Natural killer cell treated with Interleukin-12 subunit alpha and Interleukin-12 subunit beta and Interleukin-15 and Interleukin-18, amount 100 ng/mL, for 72 hours (primary cell): ENCODE measurements at regions not wholly inside any gene's neighbourhood (a gene's known extent, or its start where the extent isn't known, plus 50 kb on each side); places are given as distances from the start of the nearest gene placed in this dataset.

Experiments
- ATAC-seq, 2 donors: fragments of 150-1000 bp; cut with Tn5 transposase in 1 of 2; sonication (Bioruptor Pico), chemical (Tn5 transposase) in 1 of 2; 2 replicates each; pipeline ENCODE4 v1.10.0; 2021
- DNase-seq: peaks from one replicate; pipeline ENCODE4 v3.0.0; 2022; ENCODE audit warnings: low spot score
- H3K27ac Mint-ChIP-seq, 2 donors: 1 replicate in 1 of 2; 2 replicates in 1 of 2; pipeline ENCODE4 v1.8.0; 2022; ENCODE audit warnings: mixed read lengths in 2 of 2, mild to moderate bottlenecking in 1 of 2, moderate library complexity in 1 of 2
- H3K27me3 Mint-ChIP-seq, 2 donors: 1 replicate in 1 of 2; 2 replicates in 1 of 2; pipeline ENCODE4 v1.8.0; 2022; ENCODE audit warnings: mixed read lengths in 2 of 2
- H3K36me3 Mint-ChIP-seq: one replicate; pipeline ENCODE4 v1.8.0; 2022; ENCODE audit warnings: mixed read lengths
- H3K4me1 Mint-ChIP-seq, 2 donors: 1 replicate in 1 of 2; 2 replicates in 1 of 2; pipeline ENCODE4 v1.8.0; 2022; ENCODE audit warnings: low read depth in 2 of 2, mixed read lengths in 2 of 2, mild to moderate bottlenecking in 1 of 2
- H3K4me3 Mint-ChIP-seq: one replicate; pipeline ENCODE4 v1.8.0; 2022; ENCODE audit warnings: mixed read lengths
- H3K9me3 Mint-ChIP-seq: 2 replicates; pipeline ENCODE4 v1.8.0; 2022; ENCODE audit warnings: mixed read lengths

DNA sequence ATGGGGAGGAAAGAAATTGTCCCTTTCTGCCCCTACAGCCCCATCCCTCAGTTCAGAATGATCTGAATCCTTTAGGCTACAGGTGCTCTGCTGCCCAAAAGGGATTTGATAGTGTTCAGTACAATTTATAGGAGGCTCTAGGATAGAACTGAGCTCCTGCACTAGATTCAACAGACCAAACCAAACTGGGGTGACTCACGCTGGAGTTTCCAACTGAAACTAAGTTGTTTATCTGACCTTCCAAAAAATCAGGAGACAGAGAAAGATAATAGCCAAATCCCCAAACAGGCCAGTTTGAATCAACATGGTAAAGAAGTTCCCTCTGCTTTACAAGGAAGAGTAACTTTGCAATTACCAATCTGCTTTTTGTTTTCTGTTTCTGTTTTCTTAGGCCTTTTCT, 72.7 kb upstream of the MBOAT2 start:
- Mint-ChIP-seq H3K27ac (no peak overlapping the region), H3K27me3 (peaks cover 4 to 9% of the 10 kb centered on the region in 2 donors)

DNA sequence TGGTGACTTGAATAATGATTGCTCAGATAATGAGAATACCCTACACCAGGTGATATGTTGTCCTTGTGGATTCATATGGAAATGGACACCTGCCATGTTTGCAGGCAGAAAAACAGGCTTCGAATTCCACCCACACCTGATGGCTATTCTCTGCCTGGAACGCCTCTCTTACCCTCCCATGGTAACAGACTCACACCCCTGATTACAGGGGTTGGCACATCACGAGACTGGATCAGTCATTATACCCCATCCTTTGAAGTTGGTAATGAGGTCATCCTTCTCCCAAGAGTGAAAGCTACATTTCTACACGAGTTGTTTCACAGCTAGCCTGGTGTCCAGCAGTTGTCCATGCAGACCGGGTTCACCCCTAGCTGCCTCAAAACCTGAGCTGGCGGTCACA, 71.4 kb upstream of the MBOAT2 start:
- H3K36me3 Mint-ChIP-seq, result no peaks in the 10 kb centered on the region
- H3K27ac Mint-ChIP-seq, result no peak overlapping the region
- no peak for DNase-seq
- no peak overlapping the region for H3K4me3 Mint-ChIP-seq
- no peaks in the 10 kb centered on the region for H3K9me3 Mint-ChIP-seq
- ATAC-seq, result no peak
- peaks cover 8 to 14% of the 10 kb centered on the region in 2 donors for H3K27me3 Mint-ChIP-seq
- no peaks in the 10 kb centered on the region for H3K4me1 Mint-ChIP-seq

More for the DNA sequence above, 72.7 kb upstream of the MBOAT2 start:
- Mint-ChIP-seq H3K4me3 (no peak overlapping the region), H3K36me3 (no peaks in the 10 kb centered on the region), H3K9me3 (no peaks in the 10 kb centered on the region), H3K4me1 (no peaks in the 10 kb centered on the region)
- DNase-seq (no peak), ATAC-seq (no peak)

DNA sequence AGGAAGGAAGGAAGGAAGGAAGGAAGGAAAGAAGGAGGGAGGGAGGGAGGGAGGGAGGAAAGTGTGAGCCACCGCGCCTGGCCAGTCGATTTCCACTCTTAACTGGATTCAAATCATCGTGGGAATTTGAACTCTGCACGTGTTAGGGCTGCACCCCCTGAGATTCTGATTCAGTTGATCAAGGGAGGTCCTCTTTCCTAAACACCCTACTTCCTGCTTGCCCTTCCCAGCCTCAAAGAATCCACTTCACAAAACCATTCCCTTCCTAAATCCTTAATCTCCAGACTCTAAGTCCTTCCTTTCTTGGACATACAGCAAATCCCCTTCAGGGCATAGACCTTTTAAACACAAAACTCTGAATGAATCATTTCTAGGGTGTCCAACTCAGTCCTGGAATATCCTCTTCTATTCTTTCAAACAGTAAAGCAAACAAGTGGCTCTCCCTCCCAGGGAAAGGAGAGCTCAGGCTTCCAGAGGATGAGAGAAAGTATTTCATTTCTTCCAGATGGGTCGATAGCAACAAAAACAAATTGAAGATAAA, 68.2 kb upstream of the MBOAT2 start:
- no peak overlapping the region for H3K27ac Mint-ChIP-seq
- H3K36me3 Mint-ChIP-seq, result no peaks in the 10 kb centered on the region
- H3K27me3 Mint-ChIP-seq, result peaks cover 19 to 33% of the 10 kb centered on the region in 2 donors
- no peak overlapping the region for H3K4me3 Mint-ChIP-seq
- ATAC-seq (no peak), DNase-seq (no peak)
- no peaks in the 10 kb centered on the region for H3K4me1 Mint-ChIP-seq
- peaks cover 7% of the 10 kb centered on the region for H3K9me3 Mint-ChIP-seq

DNA sequence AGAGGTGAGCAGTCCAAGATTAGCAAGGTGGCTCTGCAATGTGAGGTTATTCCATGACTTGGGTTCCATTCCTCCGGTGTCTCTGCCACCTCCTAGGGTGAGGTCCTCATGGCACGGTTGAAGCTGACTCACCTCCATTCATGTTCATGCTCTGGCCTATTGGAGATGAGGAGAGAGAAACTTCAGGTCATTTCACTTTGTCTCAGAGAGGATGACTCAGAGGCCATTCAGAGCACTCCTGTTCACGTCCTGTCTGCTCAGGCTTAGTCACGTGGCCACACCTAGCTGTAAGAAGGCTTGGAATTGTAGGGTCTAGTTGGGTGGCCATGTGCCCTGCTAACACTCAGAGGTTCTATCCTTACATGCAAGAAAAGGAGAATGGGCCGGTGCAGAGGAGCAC, 67.5 kb upstream of the MBOAT2 start:
- DNase-seq (no peak), ATAC-seq (peak in 1 of 2 donors; percentile 60)
- Mint-ChIP-seq H3K36me3 (peaks cover 5% of the 10 kb centered on the region), H3K27ac (no peak overlapping the region), H3K4me1 (no peaks in the 10 kb centered on the region), H3K4me3 (no peak overlapping the region), H3K27me3 (peaks cover 25 to 39% of the 10 kb centered on the region in 2 donors), H3K9me3 (peaks cover 12% of the 10 kb centered on the region)

DNA sequence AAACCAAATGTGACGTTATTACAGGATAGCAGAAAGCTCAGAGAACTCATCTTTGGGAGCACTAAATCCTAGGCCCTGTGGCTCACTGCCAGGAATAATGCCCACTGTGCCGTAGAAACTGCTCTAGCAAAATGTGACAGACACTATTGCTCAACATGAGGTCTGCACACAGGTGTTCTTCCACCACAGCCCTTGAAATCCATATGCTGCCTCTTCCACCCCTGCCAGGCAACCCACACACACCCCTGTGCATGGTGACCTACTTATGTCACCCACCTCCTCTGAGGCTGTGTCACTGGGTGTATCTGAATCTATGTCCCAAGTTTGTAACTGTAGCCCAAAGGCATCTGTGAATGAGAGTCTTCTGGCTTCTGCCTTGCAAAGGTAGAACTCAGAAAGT, 66.1 kb upstream of the MBOAT2 start:
- no peak overlapping the region for H3K27ac Mint-ChIP-seq

DNA sequence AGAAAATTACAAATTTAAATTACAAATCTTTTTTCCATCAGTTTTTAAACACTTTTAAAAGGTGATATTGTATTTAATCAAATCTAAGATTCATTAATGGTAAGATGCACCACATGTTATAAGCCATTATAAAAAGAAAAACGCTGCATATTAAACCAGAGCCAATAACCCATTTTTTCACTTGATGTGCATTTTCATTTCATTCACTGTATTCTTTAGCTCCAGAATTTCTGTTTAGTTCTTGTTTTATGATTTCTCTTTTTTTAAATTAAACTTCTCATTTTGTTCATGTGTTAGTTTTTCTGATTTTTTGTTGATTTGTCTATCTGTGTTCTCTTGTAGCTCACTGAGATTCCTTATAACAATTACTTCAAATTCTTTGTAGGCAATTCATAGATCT, 62.4 kb upstream of the MBOAT2 start:
- Mint-ChIP-seq H3K36me3 (peaks cover 5% of the 10 kb centered on the region), H3K9me3 (peaks cover 16% of the 10 kb centered on the region), H3K27me3 (peaks cover 26 to 27% of the 10 kb centered on the region in 2 donors), H3K27ac (no peak overlapping the region), H3K4me3 (no peak overlapping the region), H3K4me1 (no peaks in the 10 kb centered on the region)
- DNase-seq, result no peak
- ATAC-seq, result no peak

More for the DNA sequence above, 66.1 kb upstream of the MBOAT2 start:
- DNase-seq (no peak), ATAC-seq (peak in 1 of 2 donors; percentile 24)
- H3K4me1 Mint-ChIP-seq, result no peaks in the 10 kb centered on the region
- peaks cover 5% of the 10 kb centered on the region for H3K36me3 Mint-ChIP-seq
- peaks cover 13% of the 10 kb centered on the region for H3K9me3 Mint-ChIP-seq
- H3K27me3 Mint-ChIP-seq, result peaks cover 27 to 40% of the 10 kb centered on the region in 2 donors
- H3K4me3 Mint-ChIP-seq, result no peak overlapping the region

DNA sequence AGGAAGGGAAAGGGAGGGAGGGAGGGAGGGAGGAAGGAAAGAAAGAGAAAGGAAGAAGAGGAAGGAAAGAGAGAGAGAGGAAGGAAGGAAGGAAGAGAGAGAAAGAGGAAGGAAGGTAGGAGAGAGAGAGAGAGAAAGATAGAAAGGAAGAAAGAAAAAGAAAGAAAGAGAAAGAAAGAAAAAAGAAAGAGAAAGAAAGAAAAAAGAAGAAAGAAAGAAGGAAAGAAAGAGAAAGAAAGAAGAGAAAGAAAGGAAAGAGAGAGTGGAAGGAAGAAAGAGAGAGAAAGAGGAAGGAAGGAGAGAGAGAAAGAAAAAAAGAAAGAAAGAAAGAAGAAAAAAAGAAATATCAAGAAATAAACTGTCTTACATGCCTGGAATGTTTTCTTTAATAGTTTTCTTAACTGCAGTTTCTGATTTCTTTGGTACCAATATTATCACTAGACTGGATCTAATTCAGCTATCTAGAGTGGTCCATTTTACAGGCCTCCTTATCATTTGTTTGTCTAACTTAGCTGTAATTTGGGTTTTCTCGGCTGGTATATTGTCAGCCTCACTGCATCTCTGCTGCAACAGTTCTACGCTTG, 59.6 kb upstream of the MBOAT2 start:
- Mint-ChIP-seq H3K36me3 (peaks cover 5% of the 10 kb centered on the region), H3K9me3 (peaks cover 9% of the 10 kb centered on the region), H3K27ac (no peak overlapping the region), H3K4me1 (no peaks in the 10 kb centered on the region), H3K4me3 (no peak overlapping the region), H3K27me3 (peaks cover 13 to 18% of the 10 kb centered on the region in 2 donors)
- no peak for DNase-seq
- ATAC-seq, result no peak

DNA sequence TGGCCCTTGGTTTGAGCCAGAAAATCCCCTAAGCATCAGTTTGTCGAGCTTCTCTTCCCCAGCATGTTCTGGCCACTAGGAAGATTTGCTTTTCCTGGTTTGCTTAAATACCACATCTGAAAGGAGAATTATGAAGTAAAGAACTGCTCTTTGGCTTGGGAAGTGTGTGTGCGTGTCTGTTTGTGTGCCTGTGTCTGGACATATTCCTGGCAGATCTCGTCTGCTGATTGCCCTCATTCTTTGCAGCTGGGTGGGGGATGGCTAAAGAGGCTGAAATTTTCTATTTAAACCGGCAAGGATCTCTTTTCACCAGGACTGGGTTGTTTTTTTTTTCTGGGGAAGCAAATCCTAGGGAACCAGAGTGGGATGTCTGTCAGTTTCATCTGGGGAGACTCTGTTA, 57.3 kb upstream of the MBOAT2 start:
- Mint-ChIP-seq H3K27me3 (peaks cover 8 to 9% of the 10 kb centered on the region in 2 donors), H3K9me3 (peaks cover 4% of the 10 kb centered on the region), H3K4me3 (no peak overlapping the region), H3K36me3 (no peaks in the 10 kb centered on the region), H3K4me1 (peaks cover 0 to under 1% of the 10 kb centered on the region in 2 donors), H3K27ac (no peak overlapping the region)
- no peak for ATAC-seq
- DNase-seq, result no peak

DNA sequence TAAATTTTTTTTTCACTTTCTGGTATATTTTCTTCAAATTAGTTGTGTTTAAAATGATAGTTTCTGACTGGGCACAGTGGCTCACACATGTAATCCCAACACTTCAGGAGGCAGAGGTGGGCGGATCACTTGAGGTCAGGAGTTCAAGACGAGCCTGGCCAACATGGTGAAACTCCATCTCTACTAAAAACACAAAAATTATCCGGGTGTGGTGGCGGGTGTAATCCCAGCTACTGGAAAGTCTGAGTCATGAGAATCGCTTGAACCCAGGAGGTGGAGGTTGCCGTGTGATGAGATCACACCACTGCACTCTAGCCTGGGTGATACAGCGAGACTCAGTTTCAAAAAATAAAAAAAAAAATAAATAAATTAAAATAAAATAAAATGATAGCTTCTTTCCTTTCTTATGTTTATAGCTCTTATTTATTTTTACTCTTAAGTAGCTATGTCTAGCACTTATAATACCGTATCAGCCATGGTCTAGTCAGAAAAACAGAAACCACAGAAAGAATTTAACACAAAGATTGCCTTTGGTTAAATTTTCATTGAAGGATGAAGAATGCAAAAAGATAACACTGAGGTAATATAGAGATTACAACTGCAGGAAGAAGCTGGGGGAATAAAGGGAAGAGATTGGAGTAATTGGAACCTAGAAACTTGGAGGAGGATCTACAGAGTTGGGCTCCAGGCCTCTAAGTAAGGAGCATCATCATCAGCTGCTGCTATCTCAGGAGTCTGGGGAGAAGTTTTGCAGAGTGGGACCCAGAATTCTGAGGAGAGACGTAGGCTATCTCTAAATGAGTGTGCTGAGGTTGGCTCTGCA, 54.7 kb upstream of the MBOAT2 start:
- DNase-seq (no peak), ATAC-seq (no peak)

DNA sequence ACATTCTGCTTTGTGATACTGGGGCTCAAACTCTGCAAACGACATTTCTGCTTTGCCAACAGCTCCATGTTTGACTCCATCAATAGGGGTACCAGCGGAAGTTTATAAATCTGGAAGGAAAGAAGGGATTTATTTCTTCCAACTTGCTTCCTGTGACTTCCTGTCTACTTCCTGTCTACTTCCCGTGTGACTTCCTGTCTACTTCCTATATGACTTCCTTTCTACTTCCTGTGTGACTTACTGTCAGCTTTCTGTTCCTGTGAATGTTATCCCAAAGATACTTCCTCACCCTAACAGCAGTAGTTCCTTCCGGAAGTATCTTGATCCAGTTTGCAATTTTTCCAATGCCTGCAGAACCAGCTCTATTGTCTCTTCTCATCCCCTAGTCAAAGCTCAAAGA, 52.0 kb upstream of the MBOAT2 start:
- peak overlapping the region in 1 of 2 donors; percentile 1 for H3K27ac Mint-ChIP-seq
- no peaks in the 10 kb centered on the region for H3K36me3 Mint-ChIP-seq
- peaks cover 4 to 8% of the 10 kb centered on the region in 2 donors for H3K27me3 Mint-ChIP-seq
- H3K4me3 Mint-ChIP-seq, result no peak overlapping the region
- H3K4me1 Mint-ChIP-seq, result peaks cover 7 to 9% of the 10 kb centered on the region in 2 donors
- H3K9me3 Mint-ChIP-seq, result peaks cover 3% of the 10 kb centered on the region
- no peak for ATAC-seq
- no peak for DNase-seq

More for the DNA sequence above, 54.7 kb upstream of the MBOAT2 start:
- Mint-ChIP-seq H3K9me3 (peaks cover 3% of the 10 kb centered on the region), H3K27ac (no peak overlapping the region), H3K4me3 (no peak overlapping the region), H3K36me3 (no peaks in the 10 kb centered on the region), H3K27me3 (peaks cover 4 to 8% of the 10 kb centered on the region in 2 donors), H3K4me1 (peaks cover 7 to 9% of the 10 kb centered on the region in 2 donors)

DNA sequence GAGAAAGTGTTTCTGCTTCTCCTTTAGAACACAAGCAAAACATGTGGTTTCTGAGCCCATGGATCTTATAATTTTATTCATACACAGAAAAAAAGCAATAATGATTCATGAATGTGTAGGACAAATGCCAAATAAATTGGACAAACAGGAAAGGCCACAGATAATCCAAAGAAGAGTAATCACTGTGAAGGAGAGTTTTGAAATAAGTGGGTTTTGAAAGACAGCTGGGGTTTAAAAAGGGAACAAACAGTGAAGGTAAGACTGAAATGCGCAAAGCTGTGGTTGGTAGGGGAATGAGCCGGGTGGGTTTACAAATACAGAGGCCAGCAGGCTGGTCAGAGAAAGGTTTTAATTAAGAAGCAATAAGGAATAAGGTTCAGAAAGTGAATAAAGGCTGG, 50.0 kb upstream of the MBOAT2 start:
- H3K9me3 Mint-ChIP-seq, result peaks cover 3% of the 10 kb centered on the region
- no peak for ATAC-seq
- H3K36me3 Mint-ChIP-seq, result no peaks in the 10 kb centered on the region
- H3K27ac Mint-ChIP-seq, result peak overlapping the region in 1 of 2 donors; percentile 8
- no peak overlapping the region for H3K4me3 Mint-ChIP-seq
- H3K4me1 Mint-ChIP-seq, result peaks cover 7 to 9% of the 10 kb centered on the region in 2 donors
- no peak for DNase-seq
- H3K27me3 Mint-ChIP-seq, result peaks cover 4 to 6% of the 10 kb centered on the region in 2 donors
